AG10803 (cell line): ENCODE measurements at regions not wholly inside any gene's neighbourhood (a gene's known extent, or its start where the extent isn't known, plus 50 kb on each side); places are given as distances from the start of the nearest gene placed in this dataset.

Source experiments
- DNase-seq: peaks from one replicate; pipeline ENCODE4 v3.0.0; 2010; ENCODE audit warnings: low read depth
- H3K4me3 ChIP-seq: 2 replicates; pipeline ENCODE4 v1.5.1; 2011; ENCODE audit warnings: mild to moderate bottlenecking, low read length, control low read depth
- CTCF ChIP-seq: conservative IDR thresholded peaks from 2 replicates; pipeline ENCODE4 v1.5.1; 2011; ENCODE audit warnings: mild to moderate bottlenecking, low read length, control low read depth, inconsistent platforms

GRCh38 chr7:19930851-19931250, 157.4 kb upstream of the TMEM196 start:
- no peak for DNase-seq
- no peak overlapping the region for H3K4me3 ChIP-seq
- no peak for TF ChIP-seq CTCF

- no peak for TF ChIP-seq CTCF
- no peak overlapping the region for H3K4me3 ChIP-seq
- DNase-seq = no peak
Observed at GRCh38 chr7:19930051-19930450, 156.6 kb upstream of the TMEM196 start.

- no peak overlapping the region for H3K4me3 ChIP-seq
- no peak for TF ChIP-seq CTCF
- DNase-seq = no peak
Observed at GRCh38 chr7:19928247-19928646, 154.8 kb upstream of the TMEM196 start.

- DNase-seq = no peak
- no peak for TF ChIP-seq CTCF
- no peak overlapping the region for H3K4me3 ChIP-seq
Observed at GRCh38 chr7:19920705-19921104, 147.3 kb upstream of the TMEM196 start.

GRCh38 chr7:19920166-19920565, 146.7 kb upstream of the TMEM196 start:
- no peak for TF ChIP-seq CTCF
- DNase-seq = peak; percentile 29
- H3K4me3 ChIP-seq = no peak overlapping the region

- TF ChIP-seq CTCF = no peak
- no peak for DNase-seq
- H3K4me3 ChIP-seq = no peak overlapping the region
Observed at GRCh38 chr7:19919261-19920095, 146.1 kb upstream of the TMEM196 start.

- TF ChIP-seq CTCF = no peak
- H3K4me3 ChIP-seq = no peak overlapping the region
- DNase-seq = peak; percentile 43
Observed at GRCh38 chr7:19916046-19916445, 142.6 kb upstream of the TMEM196 start.
